Astrocyte of the cerebellum (primary cell): ENCODE measurements at regions not wholly inside any gene's neighbourhood (a gene's known extent, or its start where the extent isn't known, plus 50 kb on each side); places are given as distances from the start of the nearest gene placed in this dataset.
"Not testable (repeated sequence)": the region's sequence is repeated elsewhere in the genome, so short reads cannot be mapped to it uniquely, and the experiment has no call there.

Source experiments
- DNase-seq: peaks from one replicate; pipeline ENCODE4 v3.0.0-alpha.2; 2011; ENCODE audit warnings: low read depth
- H3K4me3 ChIP-seq: 2 replicates; pipeline ENCODE4 v1.5.1; 2011; ENCODE audit warnings: mild to moderate bottlenecking, low read depth, low read length, moderate library complexity
- CTCF ChIP-seq: IDR thresholded peaks from 2 replicates; pipeline ENCODE4 v1.5.1; 2012; ENCODE audit warnings: low read length, low read depth, moderate library complexity, mild to moderate bottlenecking; ENCODE audit errors: missing control alignments
- in situ Hi-C: cut with HindIII; loops from 2 replicates; pipeline ENCODE4 v1.10.0; 2017; ENCODE audit warnings: low sequenced_read_pairs

GRCh38 chr7:25059576-25059975 lies 65.5 kb downstream of the CYCS start:
- TF ChIP-seq CTCF = no peak
- H3K4me3 ChIP-seq = no peak overlapping the region
- in situ Hi-C loops = loop anchor here (25.0 kb wide), 1 partner anchor 247 kb away; no protein-coding TSS in a partner anchor
- DNase-seq = no peak

GRCh38 chr7:25056368-25056767 lies 68.7 kb downstream of the CYCS start:
- no peak for DNase-seq
- TF ChIP-seq CTCF = no peak
- in situ Hi-C loops = loop anchor here (25.0 kb wide), 1 partner anchor 244 kb away; no protein-coding TSS in a partner anchor
- no peak overlapping the region for H3K4me3 ChIP-seq

- in situ Hi-C loops = loop anchor here (25.0 kb wide), 1 partner anchor 243 kb away; no protein-coding TSS in a partner anchor
- no peak for DNase-seq
- no peak overlapping the region for H3K4me3 ChIP-seq
- no peak for TF ChIP-seq CTCF
These were observed 69.4 kb downstream of the CYCS start for GRCh38 chr7:25055520-25056220.

GRCh38 chr7:25054819-25055519 lies 70.1 kb downstream of the CYCS start:
- no peak overlapping the region for H3K4me3 ChIP-seq
- DNase-seq = no peak
- in situ Hi-C loops = loop anchor here (25.0 kb wide), 1 partner anchor 243 kb away; no protein-coding TSS in a partner anchor
- no peak for TF ChIP-seq CTCF

GRCh38 chr7:25050223-25050622 lies 70.2 kb upstream of the OSBPL3 start:
- no peak for DNase-seq
- TF ChIP-seq CTCF = no peak
- in situ Hi-C loops = loop anchor here (25.0 kb wide), 1 partner anchor 238 kb away; no protein-coding TSS in a partner anchor
- H3K4me3 ChIP-seq = no peak overlapping the region

- in situ Hi-C loops = no loop called here
- TF ChIP-seq CTCF = no peak
- no peak overlapping the region for H3K4me3 ChIP-seq
- no peak for DNase-seq
These were observed 68.5 kb upstream of the OSBPL3 start for GRCh38 chr7:25048444-25048834.

- H3K4me3 ChIP-seq, DNase-seq, in situ Hi-C loops: not testable (repeated sequence)
These were observed 67.8 kb upstream of the OSBPL3 start for GRCh38 chr7:25047571-25048443.
